ENCODE measurements at regions not wholly inside any gene's neighbourhood (a gene's known extent, or its start where the extent isn't known, plus 50 kb on each side); places are given as distances from the start of the nearest gene placed in this dataset.

- no peak for TF ChIP-seq CTCF (optimal IDR thresholded peaks at IDR 0.05 in 1 of 3, IDR thresholded peaks at IDR 0.05 in 1 of 3, conservative IDR thresholded peaks at IDR 0.05 in 1 of 3; ENCODE audit: extremely low read depth in 1 of 3, insufficient read depth in 2 of 3, low read length in 3 of 3)
- TF ChIP-seq EZH2 (IDR thresholded peaks at IDR 0.05; ENCODE audit: low read length), result no peak
These were observed 79.3 kb upstream of the LSAMP start for GRCh38 chr3:116524453-116525210.
